RPMI8226 (cell line): ENCODE measurements at regions not wholly inside any gene's neighbourhood (a gene's known extent, or its start where the extent isn't known, plus 50 kb on each side); places are given as distances from the start of the nearest gene placed in this dataset.
A peak's percentile ranks its signal among the peaks of the same experiment; 100 is the strongest.
"Not testable (repeated sequence)": the region's sequence is repeated elsewhere in the genome, so short reads cannot be mapped to it uniquely, and the experiment has no call there.

Experiments
- DNase-seq: peaks from one replicate; pipeline ENCODE4 v3.0.0-alpha.2; 2015

DNA sequence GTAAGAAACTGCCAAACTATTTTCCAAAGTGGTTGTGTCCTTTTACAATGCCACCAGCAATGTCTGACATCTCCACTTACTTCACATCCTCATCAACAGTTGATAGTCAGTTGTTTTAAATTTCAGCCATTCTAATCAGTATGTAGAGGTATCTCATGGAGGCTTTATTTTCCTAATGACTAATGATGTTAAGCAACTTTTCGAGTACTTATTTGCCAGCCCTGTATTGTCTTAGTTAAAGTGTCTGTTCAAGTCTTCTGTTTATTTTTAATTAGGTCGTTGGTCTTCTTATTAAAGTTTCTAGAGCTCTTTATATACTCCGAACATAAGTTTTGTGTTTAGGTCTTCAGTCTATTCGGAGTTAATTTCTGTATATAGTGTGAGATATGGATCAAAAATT lies 54.9 kb upstream of the NBPF12 start:
- DNase-seq, result not testable (repeated sequence)

DNA sequence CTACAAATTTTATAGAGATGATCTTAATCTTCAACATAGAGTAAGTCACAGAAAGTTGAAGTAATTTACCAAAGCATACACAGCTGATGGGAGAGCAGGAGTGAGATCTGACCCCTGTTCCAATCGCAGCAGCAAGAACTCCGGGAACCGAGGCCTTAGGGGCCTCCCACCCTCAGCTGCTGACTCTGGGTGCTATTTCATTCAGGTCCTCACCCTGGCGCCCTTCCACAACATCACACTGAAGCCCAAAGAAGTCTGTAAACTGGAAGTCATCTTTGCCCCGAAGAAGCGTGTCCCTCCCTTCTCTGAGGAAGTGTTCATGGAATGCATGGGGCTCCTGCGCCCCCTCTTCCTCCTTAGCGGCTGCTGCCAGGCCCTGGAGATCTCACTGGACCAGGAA lies 57.0 kb upstream of the NBPF12 start:
- not testable (repeated sequence) for DNase-seq

- not testable (repeated sequence) for DNase-seq
Measured at GRCh38 chr1:146863799-146864319, 74.3 kb upstream of the NBPF12 start.

DNA sequence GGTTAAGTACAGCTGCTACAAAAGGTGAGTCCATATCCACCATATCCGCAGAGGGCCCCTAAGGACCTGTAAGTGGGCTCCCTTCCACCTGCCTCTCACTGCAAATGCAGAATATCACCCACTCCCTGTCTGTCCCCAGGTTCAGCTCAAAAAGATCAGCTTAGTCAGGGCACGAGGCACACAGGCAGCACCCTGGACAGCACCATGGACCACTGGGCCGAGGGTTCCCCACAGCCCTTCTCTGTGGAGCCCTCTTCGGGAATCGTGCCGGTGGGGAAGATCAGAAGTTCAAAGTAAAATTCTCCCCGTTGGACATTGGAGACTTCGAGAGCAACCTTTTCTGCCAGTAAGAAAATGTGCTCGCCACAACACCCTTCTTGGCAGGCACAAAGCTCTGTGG lies 85.0 kb upstream of the NBPF12 start:
- DNase-seq, result peak; percentile 8

GRCh38 chr1:146850352-146850889 lies 87.7 kb upstream of the NBPF12 start:
- not testable (repeated sequence) for DNase-seq

DNA sequence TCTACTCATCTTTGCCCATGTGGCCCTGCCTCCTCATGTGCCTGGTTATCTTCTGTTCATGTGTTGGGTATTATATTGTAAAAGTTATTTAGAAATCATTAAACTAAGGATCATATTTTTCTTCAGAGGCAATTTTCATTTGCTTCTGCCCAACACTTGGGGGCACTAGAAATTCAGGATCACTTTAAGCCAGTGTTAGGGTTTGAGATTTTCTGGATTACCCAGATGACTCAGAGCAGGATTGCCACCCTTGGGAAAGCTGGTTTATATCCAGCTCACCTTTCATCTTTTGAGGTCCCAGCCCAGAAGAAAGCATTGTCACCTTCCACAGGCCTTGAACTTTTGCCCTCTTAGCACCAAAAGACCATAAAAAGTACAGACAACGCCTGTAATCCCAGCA lies 99.4 kb upstream of the NBPF12 start:
- DNase-seq, result not testable (repeated sequence)

DNA sequence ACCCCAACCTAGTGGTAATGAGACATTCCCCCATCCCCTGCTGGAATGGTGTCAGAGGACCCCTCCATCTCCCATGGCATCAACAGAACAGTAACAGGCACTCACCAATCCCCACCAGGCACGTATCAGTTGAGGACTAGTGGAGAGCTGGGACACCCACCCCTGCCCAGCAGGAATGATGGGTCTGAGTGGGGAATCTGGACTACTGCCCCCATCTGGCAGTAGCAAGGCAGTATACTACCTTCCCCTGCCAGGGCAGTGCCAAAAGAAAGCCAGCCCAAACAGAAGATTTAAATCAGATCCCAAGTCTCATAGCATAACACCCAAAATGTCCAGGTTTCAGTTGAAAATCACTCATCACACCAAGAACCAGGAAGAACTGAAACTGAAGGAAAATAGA lies 111.2 kb upstream of the NBPF12 start:
- not testable (repeated sequence) for DNase-seq

- DNase-seq, result not testable (repeated sequence)
Measured at GRCh38 chr1:146794236-146794635, 143.9 kb upstream of the NBPF12 start.

DNA sequence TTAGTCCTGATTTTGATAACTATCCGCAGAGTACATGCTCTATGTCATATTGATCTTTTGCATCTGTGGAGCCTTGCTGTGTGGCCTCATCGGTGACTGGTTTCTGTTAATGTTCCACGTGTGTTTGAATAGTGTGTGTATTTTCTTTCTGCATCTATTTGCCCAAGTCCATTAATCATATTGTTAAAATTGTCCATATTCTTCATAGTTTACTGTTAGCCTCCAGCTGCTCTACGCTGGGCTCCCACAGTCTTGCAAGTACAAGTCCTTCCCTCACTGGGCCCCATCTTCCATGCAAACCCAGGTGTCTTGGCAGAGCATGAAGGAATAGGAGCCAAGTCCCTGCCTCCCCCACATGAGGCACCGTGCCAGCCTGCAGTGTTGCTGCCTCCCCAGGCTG lies 145.4 kb upstream of the NBPF12 start:
- not testable (repeated sequence) for DNase-seq

- DNase-seq, result not testable (repeated sequence)
Measured at GRCh38 chr1:146784212-146784940, 153.7 kb upstream of the NBPF12 start.

DNA sequence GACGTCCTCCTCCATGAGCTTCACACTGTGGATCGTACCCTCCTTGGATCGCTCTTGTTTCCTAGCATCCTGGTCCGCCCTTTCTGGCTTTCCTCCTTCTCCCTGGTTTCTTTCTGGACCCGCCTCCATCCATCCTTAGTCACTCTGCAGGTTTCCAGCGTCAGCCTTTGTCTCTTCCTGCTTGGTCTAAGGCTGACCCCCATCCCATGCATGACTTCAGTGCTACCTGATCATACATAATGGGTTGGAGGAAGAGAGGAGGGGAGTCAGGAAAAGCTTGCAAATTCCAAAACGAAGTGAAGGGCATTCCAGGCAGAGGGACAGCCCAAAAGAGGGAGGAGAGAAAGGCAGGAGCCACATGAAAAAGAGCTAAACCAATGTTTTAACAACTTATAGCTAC lies 156.9 kb upstream of the NBPF12 start:
- DNase-seq, result not testable (repeated sequence)

GRCh38 chr1:146777826-146778602 lies 160.1 kb upstream of the NBPF12 start:
- not testable (repeated sequence) for DNase-seq

- not testable (repeated sequence) for DNase-seq
Measured at GRCh38 chr1:146774988-146775387, 163.1 kb upstream of the NBPF12 start.

GRCh38 chr1:146774271-146774670 lies 163.9 kb upstream of the NBPF12 start:
- not testable (repeated sequence) for DNase-seq

DNA sequence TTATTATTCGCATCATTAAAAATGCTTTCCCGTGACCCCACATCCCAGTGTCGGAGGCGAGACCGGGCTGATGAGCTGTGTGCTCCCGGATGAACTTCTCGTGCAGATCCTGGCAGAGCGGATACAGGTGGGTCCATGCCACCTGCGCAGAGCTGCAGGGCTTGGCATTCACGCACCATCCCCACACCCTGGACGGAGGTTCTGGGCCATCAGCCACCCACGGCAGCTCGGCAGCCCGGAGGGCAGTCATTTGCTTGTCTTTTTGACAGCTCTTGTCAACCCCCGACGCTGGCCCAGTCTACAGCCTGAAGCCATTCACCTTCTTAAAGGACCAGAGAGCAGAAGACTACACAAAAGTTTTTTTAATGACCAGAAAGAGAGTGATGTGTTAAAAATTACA lies 166.7 kb upstream of the NBPF12 start:
- DNase-seq, result not testable (repeated sequence)

GRCh38 chr1:146770998-146771397 lies 167.1 kb upstream of the NBPF12 start:
- DNase-seq, result not testable (repeated sequence)

GRCh38 chr1:146763234-146763633 lies 174.9 kb upstream of the NBPF12 start:
- not testable (repeated sequence) for DNase-seq

GRCh38 chr1:146756858-146757257 lies 181.3 kb upstream of the NBPF12 start:
- not testable (repeated sequence) for DNase-seq

GRCh38 chr1:146748686-146749085 lies 189.4 kb upstream of the NBPF12 start:
- DNase-seq, result not testable (repeated sequence)

GRCh38 chr1:146731981-146732680 lies 206.0 kb upstream of the NBPF12 start:
- DNase-seq, result not testable (repeated sequence)

DNA sequence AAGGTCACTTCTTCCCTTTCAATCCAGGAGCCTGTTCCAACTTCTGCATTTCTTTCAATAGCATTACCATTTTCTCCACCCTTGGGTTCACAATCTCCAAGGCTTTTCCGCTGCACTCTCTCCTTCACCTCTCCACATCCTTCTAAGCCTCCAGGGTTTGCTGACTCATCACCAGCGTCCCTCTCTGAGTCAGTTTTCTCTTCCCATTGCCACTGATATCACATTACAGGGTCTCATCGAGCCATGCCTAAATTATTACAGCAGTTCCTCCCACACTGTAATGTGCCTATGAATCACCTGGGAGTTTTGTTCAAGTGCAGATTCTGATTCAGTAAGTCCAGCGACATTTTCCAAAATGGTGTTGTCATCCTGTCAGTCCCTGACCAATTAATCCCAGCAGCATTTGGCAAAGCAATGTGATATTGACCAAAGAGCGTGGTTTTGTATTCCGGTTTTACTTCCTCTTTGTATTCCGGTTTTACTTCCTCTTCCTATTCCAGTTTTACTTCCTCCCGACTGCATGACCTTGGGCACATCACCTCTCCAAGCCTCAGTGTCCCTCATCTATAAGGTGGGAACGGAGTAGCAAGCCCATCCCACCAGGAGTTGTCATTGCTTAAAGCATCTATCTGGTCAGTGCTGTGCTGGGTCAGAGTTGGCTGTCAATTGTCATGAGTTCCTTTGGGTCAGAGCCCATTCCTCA lies 208.3 kb upstream of the NBPF12 start:
- not testable (repeated sequence) for DNase-seq

- not testable (repeated sequence) for DNase-seq
Measured at GRCh38 chr1:146715054-146715453, 223.1 kb upstream of the NBPF12 start.
